Daoy (cell line): ENCODE measurements at regions not wholly inside any gene's neighbourhood (a gene's known extent, or its start where the extent isn't known, plus 50 kb on each side); places are given as distances from the start of the nearest gene placed in this dataset.

Experiments used
- DNase-seq: peaks from one replicate; pipeline ENCODE4 v3.0.0-alpha.2; 2015; ENCODE audit warnings: low read depth

GRCh38 chr13:105538346-105538745 is 997.1 kb downstream of the EFNB2 start:
- DNase-seq = no peak

GRCh38 chr13:105537113-105537512 is 998.3 kb downstream of the EFNB2 start:
- DNase-seq = no peak

GRCh38 chr13:105530468-105530867 is 1005.0 kb downstream of the EFNB2 start:
- DNase-seq = no peak

- no peak for DNase-seq
These were observed 1008.3 kb downstream of the EFNB2 start for GRCh38 chr13:105527127-105527526.

DNA sequence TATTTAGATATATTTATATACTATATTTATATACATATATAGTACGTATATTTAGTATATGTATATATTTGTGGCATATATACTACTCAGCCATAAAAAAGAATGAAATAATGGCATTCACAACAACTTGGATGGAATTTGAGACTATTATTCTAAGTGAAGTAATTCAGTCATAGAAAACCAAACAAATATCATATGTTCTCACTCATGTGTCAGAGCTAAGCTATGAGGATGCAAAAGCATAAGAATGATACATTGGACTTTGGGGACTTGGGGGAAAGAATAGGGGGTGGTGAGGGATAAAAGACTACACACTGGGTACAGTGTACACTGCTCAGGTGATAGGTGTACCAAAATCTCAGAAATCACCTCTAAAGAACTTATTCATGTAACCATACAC is 1015.7 kb downstream of the EFNB2 start:
- no peak for DNase-seq

DNA sequence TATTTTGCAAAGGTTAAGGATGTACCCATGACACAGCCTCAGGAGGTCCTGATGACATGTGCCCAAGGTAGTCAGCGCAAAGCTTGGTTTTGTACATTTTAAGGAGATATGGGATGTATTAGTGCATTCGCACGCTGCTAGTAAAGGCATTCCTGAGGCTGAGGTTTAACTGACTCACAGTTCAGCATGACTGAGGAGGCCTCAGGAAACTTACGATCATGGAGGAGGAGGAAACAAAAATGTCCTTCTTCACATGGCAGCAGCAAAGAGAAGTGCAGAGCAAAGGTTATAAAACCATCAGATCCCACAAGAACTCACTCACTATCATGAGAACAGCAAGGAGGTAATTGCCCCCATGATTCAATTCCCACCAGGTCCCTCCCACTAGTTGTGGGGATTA is 1017.4 kb downstream of the EFNB2 start:
- peak; percentile 55 for DNase-seq

- DNase-seq = no peak
These were observed 1021.1 kb downstream of the EFNB2 start for GRCh38 chr13:105514401-105514800.

DNA sequence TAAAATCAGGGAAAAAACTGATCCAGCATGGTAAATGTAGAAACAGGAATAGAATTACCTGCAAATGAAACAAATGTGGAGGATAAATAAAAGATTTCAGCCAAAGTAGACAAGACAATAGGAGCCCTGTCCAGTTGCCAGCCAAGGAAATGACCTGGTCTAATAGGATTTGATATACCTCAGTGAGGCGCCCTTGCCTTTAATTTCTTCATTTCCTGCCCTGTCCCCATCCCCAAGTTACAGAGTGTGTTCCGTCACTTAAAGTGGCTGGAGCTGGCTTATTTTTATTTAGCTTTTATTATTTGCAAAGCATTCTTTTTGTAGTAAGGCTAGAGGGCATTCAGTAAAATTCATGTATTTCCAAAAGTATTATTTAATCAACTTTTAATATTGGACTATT is 1022.0 kb downstream of the EFNB2 start:
- peak; percentile 4 for DNase-seq

DNA sequence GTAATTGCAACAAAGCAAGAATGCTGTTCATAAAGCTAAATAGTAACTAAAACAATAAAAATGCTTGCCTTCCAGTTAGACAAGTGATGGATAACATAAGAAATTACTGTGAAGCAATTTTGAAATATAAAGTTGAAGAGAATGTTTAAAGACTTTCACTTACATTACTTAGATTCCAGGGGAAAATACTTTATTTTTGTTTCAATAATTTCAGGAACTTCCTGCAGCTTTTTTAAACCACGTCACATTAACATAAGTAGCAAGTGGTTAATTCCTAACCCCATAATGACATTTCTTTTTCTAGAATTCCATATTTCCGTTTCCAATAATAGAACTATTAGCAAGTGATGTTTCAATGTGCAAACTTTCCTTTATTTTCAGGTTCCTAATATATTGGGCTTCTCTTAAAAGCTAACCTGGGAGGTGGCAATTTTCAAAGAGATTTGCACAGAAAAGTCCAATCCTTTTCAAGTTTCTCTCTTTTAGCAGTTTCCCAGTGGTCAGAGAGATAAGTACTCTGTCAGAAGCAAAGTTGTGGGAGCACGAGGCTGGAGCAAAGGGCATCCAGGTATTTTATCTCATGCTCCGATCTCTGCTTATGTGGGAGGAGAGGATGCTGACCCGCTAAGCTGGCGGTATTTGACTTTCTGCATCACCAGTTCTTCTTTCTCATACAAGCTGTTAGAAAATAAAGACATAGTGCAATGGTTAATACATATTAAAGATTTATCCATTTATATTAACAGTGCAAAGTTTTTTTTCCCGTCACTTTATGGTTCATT is 1025.3 kb downstream of the EFNB2 start:
- DNase-seq = no peak

DNA sequence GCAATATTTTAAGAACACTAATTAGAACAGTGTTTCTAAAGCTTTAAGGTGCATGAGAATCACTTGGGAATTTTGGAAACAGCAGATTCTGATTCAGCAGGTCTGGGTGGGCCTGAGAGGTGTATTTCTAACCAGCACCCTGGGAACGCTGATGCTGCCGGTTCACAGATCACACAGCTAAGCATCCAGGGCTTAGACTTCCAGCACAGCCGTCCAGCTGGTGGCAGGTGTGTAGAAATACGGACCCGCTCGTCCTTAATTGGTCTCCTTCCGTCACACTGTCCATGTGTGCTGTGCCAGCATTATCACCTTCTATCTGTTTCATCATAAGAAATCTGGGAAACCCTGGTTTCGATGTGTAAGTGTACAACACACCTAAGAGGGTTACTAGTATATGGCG is 1029.0 kb downstream of the EFNB2 start:
- no peak for DNase-seq

- no peak for DNase-seq
These were observed 1033.3 kb downstream of the EFNB2 start for GRCh38 chr13:105502193-105502592.

DNA sequence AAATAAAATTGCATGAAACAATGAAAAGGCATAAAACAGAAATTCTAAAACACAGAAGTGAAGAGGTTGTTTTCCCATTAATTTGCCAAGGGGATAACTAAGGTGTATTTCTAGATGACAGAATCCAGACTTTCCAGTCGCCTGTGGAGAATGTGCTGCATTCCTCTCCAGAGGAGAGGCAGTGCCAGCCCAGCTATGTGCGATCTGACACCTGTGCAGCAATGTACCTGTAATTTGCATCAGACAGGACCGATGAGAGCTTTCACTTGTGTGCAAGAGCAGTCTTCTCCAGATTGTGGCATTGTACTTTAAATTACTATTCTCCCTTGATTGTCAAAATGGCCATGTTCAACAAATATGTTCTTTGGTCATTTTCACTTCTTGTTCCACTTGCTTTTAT is 1037.9 kb downstream of the EFNB2 start:
- no peak for DNase-seq

GRCh38 chr13:105492216-105492615 is 1043.2 kb downstream of the EFNB2 start:
- DNase-seq = no peak

GRCh38 chr13:105491345-105491744 is 1044.1 kb downstream of the EFNB2 start:
- DNase-seq = no peak

- DNase-seq = no peak
These were observed 1050.4 kb downstream of the EFNB2 start for GRCh38 chr13:105485081-105485480.

GRCh38 chr13:105474983-105475610 is 1060.4 kb downstream of the EFNB2 start:
- DNase-seq = peak; percentile 4

GRCh38 chr13:105471673-105472072 is 1063.8 kb downstream of the EFNB2 start:
- DNase-seq = no peak

- DNase-seq = no peak
These were observed 1069.1 kb downstream of the EFNB2 start for GRCh38 chr13:105466376-105466775.

DNA sequence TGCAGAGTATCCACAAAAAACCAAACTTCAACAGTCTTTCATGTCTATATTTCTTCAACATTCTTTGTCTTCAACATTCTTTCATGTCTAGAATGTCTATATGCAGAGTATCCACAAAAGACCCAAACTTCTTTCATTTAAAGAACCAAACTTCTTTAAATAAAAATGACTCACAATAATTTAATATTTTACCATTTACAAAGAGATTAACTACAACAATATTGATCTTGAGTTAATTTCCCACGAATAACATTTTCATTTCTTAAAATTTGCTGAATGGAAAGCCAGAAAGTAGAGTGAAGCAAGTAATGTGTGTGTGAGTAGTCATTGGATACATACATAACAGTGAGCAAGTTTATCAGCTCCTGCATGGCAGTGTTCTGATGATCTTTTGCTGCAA is 1069.7 kb downstream of the EFNB2 start, which contains the start of gene DAOA:
TSS of gene DAOA (plus strand) at position 301 of the 400 bp plus-strand sequence.
- no peak for DNase-seq

DNA sequence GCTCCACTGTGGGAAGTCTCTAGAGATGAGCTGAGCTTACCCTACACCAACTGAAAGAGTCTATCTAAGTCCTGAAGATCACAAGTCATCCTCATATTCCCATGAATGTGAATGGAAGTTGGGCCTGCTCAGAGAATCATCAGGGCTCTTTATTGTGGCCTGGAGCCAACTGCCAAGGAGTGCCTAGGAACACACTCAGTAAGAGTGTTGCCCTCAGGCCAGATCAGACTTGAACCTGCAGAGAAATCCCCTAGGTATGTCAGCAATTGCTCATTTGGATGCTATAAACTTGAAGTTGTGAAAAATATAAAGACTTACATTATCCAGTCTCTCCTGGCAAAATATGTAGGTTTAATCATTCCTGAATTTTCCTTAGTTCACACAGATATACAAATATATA is 1070.2 kb downstream of the EFNB2 start:
- DNase-seq = no peak

GRCh38 chr13:105464249-105464648 is 1071.2 kb downstream of the EFNB2 start:
- DNase-seq = no peak

DNA sequence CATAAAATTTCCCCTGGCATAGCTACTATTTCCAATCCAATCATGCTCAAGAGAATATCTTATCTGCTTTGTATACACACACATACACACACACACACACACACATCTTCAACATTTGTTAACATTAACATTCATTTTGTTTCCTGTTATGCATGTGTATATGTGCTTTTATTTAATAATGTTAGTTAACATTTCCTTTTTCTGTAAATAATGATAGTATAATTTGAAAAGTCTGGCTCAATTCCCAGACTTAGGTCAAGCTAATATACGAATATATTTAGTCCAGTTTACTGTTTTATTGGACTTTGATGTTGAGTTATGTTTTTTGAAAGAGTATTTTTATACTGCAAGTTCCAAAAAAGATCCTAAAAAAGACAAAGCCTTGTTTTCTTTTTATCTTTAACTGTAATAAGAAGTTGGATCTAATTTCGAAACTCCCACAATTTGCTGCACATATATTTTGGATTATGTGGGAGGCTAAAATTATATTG is 1072.4 kb downstream of the EFNB2 start:
- no peak for DNase-seq

- DNase-seq = no peak
These were observed 1073.4 kb downstream of the EFNB2 start for GRCh38 chr13:105462098-105462497.
